H9 (cell line): ENCODE measurements at regions not wholly inside any gene's neighbourhood (a gene's known extent, or its start where the extent isn't known, plus 50 kb on each side); places are given as distances from the start of the nearest gene placed in this dataset.

Source experiments
- DNase-seq: peaks from one replicate; pipeline ENCODE4 v3.0.0-alpha.2; 2017
- H2AFZ ChIP-seq: one replicate; pipeline ENCODE4 v1.6.1; 2013; ENCODE audit warnings: mild to moderate bottlenecking, low read length, control low read depth, moderate library complexity
- H2AK5ac ChIP-seq: 2 replicates; pipeline ENCODE4 v1.6.1; 2013; ENCODE audit warnings: low read length, control low read depth, mixed read lengths; ENCODE audit not compliant: insufficient read length
- H2BK120ac ChIP-seq: one replicate; pipeline ENCODE4 v1.6.1; 2013; ENCODE audit warnings: low read depth, mild to moderate bottlenecking, low read length, control low read depth, inconsistent platforms; ENCODE audit not compliant: poor library complexity, severe bottlenecking
- H2BK12ac ChIP-seq: 2 replicates; pipeline ENCODE4 v1.6.1; 2013; ENCODE audit warnings: low read length, control low read depth, mixed read lengths, low read depth; ENCODE audit not compliant: insufficient read length
- H2BK15ac ChIP-seq: 2 replicates; pipeline ENCODE4 v1.6.1; 2013; ENCODE audit warnings: low read depth, low read length, control low read depth
- H2BK20ac ChIP-seq: one replicate; pipeline ENCODE4 v1.6.1; 2013; ENCODE audit warnings: low read depth, mild to moderate bottlenecking, low read length, control low read depth, inconsistent platforms; ENCODE audit not compliant: poor library complexity, severe bottlenecking
- H2BK5ac ChIP-seq: 2 replicates; pipeline ENCODE4 v1.6.1; 2013; ENCODE audit warnings: low read length, control low read depth, mixed read lengths; ENCODE audit not compliant: insufficient read length
- H3K14ac ChIP-seq: 2 replicates; pipeline ENCODE4 v1.6.1; 2013; ENCODE audit warnings: low read length, control low read depth; ENCODE audit not compliant: insufficient read depth
- H3K18ac ChIP-seq: 2 replicates; pipeline ENCODE4 v1.6.1; 2013; ENCODE audit warnings: low read depth, mild to moderate bottlenecking, mixed read lengths, low read length, control low read depth; ENCODE audit not compliant: insufficient read length
- H3K23ac ChIP-seq: 2 replicates; pipeline ENCODE4 v1.6.1; 2013; ENCODE audit warnings: low read length, control low read depth, mixed read lengths, low read depth; ENCODE audit not compliant: insufficient read length
- H3K23me2 ChIP-seq: 2 replicates; pipeline ENCODE4 v1.6.1; 2013; ENCODE audit warnings: low read depth, mild to moderate bottlenecking, mixed read lengths, low read length, control low read depth; ENCODE audit not compliant: insufficient read length, poor library complexity, severe bottlenecking
- H3K27ac ChIP-seq: 2 replicates; pipeline ENCODE4 v1.5.1; 2013; ENCODE audit warnings: low read length, control low read depth, mixed read lengths, low read depth; ENCODE audit not compliant: insufficient read length
- H3K27me3 ChIP-seq: 2 replicates; pipeline ENCODE4 v1.6.1; 2013; ENCODE audit warnings: low read length, control low read depth, inconsistent platforms; ENCODE audit not compliant: insufficient read depth
- H3K4ac ChIP-seq: 2 replicates; pipeline ENCODE4 v1.6.1; 2013; ENCODE audit warnings: low read depth, mild to moderate bottlenecking, control low read depth, inconsistent platforms, low read length, moderate library complexity
- H3K4me1 ChIP-seq: 2 replicates; pipeline ENCODE4 v1.6.1; 2013; ENCODE audit warnings: low read length, control low read depth, inconsistent platforms; ENCODE audit not compliant: insufficient read depth
- H3K4me2 ChIP-seq: 2 replicates; pipeline ENCODE4 v1.6.1; 2013; ENCODE audit warnings: low read length, control low read depth, mixed read lengths; ENCODE audit not compliant: insufficient read length, insufficient read depth
- H3K56ac ChIP-seq: 2 replicates; pipeline ENCODE4 v1.6.1; 2013; ENCODE audit warnings: low read depth, mild to moderate bottlenecking, mixed read lengths, low read length, control low read depth; ENCODE audit not compliant: insufficient read length
- H3K79me1 ChIP-seq: 2 replicates; pipeline ENCODE4 v1.6.1; 2013; ENCODE audit warnings: low read depth, mild to moderate bottlenecking, moderate library complexity, low read length, control low read depth, inconsistent platforms; ENCODE audit not compliant: insufficient read depth, poor library complexity, severe bottlenecking
- H3K79me2 ChIP-seq: 2 replicates; pipeline ENCODE4 v1.6.1; 2013; ENCODE audit warnings: low read length, control low read depth, inconsistent platforms; ENCODE audit not compliant: insufficient read depth
- H3K9ac ChIP-seq: 2 replicates; pipeline ENCODE4 v1.6.1; 2013; ENCODE audit warnings: low read length, control low read depth, mixed read lengths; ENCODE audit not compliant: insufficient read length; ENCODE audit errors: extremely low read depth
- H3K9me3 ChIP-seq: one replicate; pipeline ENCODE4 v1.6.1; 2013; ENCODE audit warnings: low read depth, low read length, inconsistent platforms; ENCODE audit not compliant: control insufficient read depth
- H3T11ph ChIP-seq: one replicate; pipeline ENCODE4 v1.6.1; 2013; ENCODE audit warnings: mild to moderate bottlenecking, low read length, control low read depth, inconsistent platforms
- H4K20me1 ChIP-seq: one replicate; pipeline ENCODE4 v1.6.1; 2013; ENCODE audit not compliant: control insufficient read depth, insufficient read length, insufficient read depth
- H4K5ac ChIP-seq: 2 replicates; pipeline ENCODE4 v1.6.1; 2013; ENCODE audit warnings: low read depth, mild to moderate bottlenecking, mixed read lengths, low read length, control low read depth; ENCODE audit not compliant: insufficient read length
- H4K8ac ChIP-seq: replicated peaks from 2 replicates; pipeline ENCODE4 v1.6.1; 2013; ENCODE audit warnings: low read length, control low read depth, mixed read lengths, low read depth; ENCODE audit not compliant: insufficient read length
- H4K91ac ChIP-seq: 2 replicates; pipeline ENCODE4 v1.6.1; 2013; ENCODE audit warnings: low read depth, mild to moderate bottlenecking, moderate library complexity, mixed read lengths, low read length, control low read depth; ENCODE audit not compliant: insufficient read length
- H3K27ac Mint-ChIP-seq, 3 experiments: 2 replicates in 2 of 3; 3 replicates in 1 of 3; pipeline ENCODE4 v1.8.0; 2020 to 2021; ENCODE audit warnings: mixed read lengths in 3 of 3, mild to moderate bottlenecking in 1 of 3, moderate library complexity in 1 of 3
- H3K27me3 Mint-ChIP-seq: 2 replicates; pipeline ENCODE4 v1.8.0; 2021; ENCODE audit warnings: low read depth, mild to moderate bottlenecking, moderate library complexity, mixed read lengths
- H3K36me3 Mint-ChIP-seq, 3 experiments: 2 replicates in 2 of 3; 3 replicates in 1 of 3; pipeline ENCODE4 v1.8.0; 2020 to 2021; ENCODE audit warnings: low read depth in 3 of 3, mixed read lengths in 3 of 3; ENCODE audit not compliant: insufficient read depth in 1 of 3
- H3K4me1 Mint-ChIP-seq, 2 experiments: 2 replicates each; pipeline ENCODE4 v1.8.0; 2020; ENCODE audit warnings: mixed read lengths in 2 of 2
- H3K4me3 Mint-ChIP-seq, 2 experiments: 2 replicates in 1 of 2; 3 replicates in 1 of 2; pipeline ENCODE4 v1.8.0; 2020 to 2021; ENCODE audit warnings: mild to moderate bottlenecking in 2 of 2, mixed read lengths in 2 of 2, moderate library complexity in 1 of 2
- H3K9me3 Mint-ChIP-seq, 2 experiments: 2 replicates in 1 of 2; 3 replicates in 1 of 2; pipeline ENCODE4 v1.8.0; 2020; ENCODE audit warnings: mild to moderate bottlenecking in 2 of 2, mixed read lengths in 2 of 2, moderate library complexity in 1 of 2
- WGBS: extraction: QIAGEN DNeasy Blood & Tissue Kit; methylation state at CpG from one replicate; pipeline ENCODE4 v1.1.7; 2013; ENCODE audit warnings: missing lambda C conversion rate, low lambda C conversion rate, mixed read lengths; ENCODE audit not compliant: insufficient read length; ENCODE audit errors: extremely low coverage; 5-methylcytosine and 5-hydroxymethylcytosine counted together
- TF ChIP-seq, protein P1 (sequence below): fragments of 200-600 bp; sonication (generic); conservative IDR thresholded peaks from 3 replicates; pipeline ENCODE4 v1.8.0; 2021; ENCODE audit warnings: antibody characterized with exemption, mild to moderate bottlenecking

DNA sequence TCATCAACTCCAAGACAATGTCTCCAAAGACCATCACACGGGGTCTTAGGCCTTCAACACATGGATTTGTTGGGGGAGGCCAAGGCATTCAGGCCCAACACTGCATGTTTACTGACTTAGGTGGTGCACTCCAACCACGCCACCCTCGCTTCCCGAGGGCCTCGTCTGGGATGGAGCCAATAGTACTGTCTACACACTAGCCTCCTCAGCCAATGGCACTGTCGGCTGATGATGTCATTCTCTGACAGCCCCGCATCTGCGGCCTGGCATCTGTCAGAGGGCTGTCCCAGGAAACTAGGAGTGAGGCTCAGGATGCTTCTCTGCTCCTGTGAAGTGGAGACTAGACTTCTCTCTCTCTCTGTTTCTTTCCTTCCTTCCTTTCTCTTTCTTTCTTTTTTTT lies 96.6 kb downstream of the TEX26 start:
- Histone ChIP-seq H3K23me2 (no peaks in the 10 kb centered on the region), H4K5ac (no peak overlapping the region), H3K23ac (no peak overlapping the region), H3K18ac (no peak overlapping the region), H3K27ac (no peak overlapping the region), H3K79me2 (no peaks in the 10 kb centered on the region), H3K9me3 (no peaks in the 10 kb centered on the region), H2BK12ac (no peak overlapping the region), H2BK5ac (no peak overlapping the region), H2BK20ac (no peak overlapping the region), H4K20me1 (no peaks in the 10 kb centered on the region), H3K27me3 (no peaks in the 10 kb centered on the region), H3K4me1 (no peaks in the 10 kb centered on the region), H2BK15ac (no peak overlapping the region), H3K9ac (no peak overlapping the region), H3T11ph (no peak overlapping the region), H3K14ac (no peak overlapping the region), H3K56ac (no peak overlapping the region), H2AK5ac (no peak overlapping the region), H3K4me2 (no peak overlapping the region), H3K79me1 (no peaks in the 10 kb centered on the region), H2AFZ (no peak overlapping the region), H2BK120ac (no peak overlapping the region), H3K4ac (no peak overlapping the region), H4K8ac (no peak overlapping the region), H4K91ac (no peak overlapping the region)
- Mint-ChIP-seq H3K36me3 (no peaks in the 10 kb centered on the region), H3K27ac (no peak overlapping the region), H3K4me3 (no peak overlapping the region), H3K27me3 (peaks cover 5% of the 10 kb centered on the region), H3K9me3 (no peaks in the 10 kb centered on the region; a peak in 1 of 5 replicates), H3K4me1 (no peaks in the 10 kb centered on the region)
- TF ChIP-seq, protein P1, sequence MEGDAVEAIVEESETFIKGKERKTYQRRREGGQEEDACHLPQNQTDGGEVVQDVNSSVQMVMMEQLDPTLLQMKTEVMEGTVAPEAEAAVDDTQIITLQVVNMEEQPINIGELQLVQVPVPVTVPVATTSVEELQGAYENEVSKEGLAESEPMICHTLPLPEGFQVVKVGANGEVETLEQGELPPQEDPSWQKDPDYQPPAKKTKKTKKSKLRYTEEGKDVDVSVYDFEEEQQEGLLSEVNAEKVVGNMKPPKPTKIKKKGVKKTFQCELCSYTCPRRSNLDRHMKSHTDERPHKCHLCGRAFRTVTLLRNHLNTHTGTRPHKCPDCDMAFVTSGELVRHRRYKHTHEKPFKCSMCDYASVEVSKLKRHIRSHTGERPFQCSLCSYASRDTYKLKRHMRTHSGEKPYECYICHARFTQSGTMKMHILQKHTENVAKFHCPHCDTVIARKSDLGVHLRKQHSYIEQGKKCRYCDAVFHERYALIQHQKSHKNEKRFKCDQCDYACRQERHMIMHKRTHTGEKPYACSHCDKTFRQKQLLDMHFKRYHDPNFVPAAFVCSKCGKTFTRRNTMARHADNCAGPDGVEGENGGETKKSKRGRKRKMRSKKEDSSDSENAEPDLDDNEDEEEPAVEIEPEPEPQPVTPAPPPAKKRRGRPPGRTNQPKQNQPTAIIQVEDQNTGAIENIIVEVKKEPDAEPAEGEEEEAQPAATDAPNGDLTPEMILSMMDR, result no peak
- no peak for DNase-seq
- no CpG with 5 or more reads among the region's 8 CpGs for WGBS
